ENCODE measurements at regions not wholly inside any gene's neighbourhood (a gene's known extent, or its start where the extent isn't known, plus 50 kb on each side); places are given as distances from the start of the nearest gene placed in this dataset.

DNA sequence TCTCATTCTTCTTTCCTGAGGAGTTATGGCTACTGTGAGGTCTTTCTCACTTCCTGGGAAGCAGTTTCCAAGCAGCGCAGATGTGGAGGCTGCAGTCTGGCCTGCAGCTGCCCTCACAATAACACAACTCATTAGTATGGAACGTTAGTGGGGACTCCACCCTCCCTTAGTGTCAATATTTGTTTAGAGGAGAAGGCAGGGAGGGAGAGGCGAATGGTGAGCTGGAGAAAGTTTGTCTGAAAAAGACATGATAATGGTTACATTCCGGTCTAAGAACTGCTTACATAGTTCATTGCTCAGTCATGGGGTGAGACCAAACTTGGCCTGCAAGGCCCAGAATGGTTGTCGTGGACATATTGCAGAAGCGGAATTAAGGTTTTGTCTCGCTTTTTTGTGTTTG, 170.2 kb downstream of the HS3ST3B1 start (continued):
- TF ChIP-seq ETV6 (CRISPR knock-in tag; conservative IDR thresholded peaks at IDR 0.05) (no peak), ZNF589 (CRISPR knock-in tag; conservative IDR thresholded peaks at IDR 0.05) (no peak), NFYC (CRISPR knock-in tag; IDR thresholded peaks at IDR 0.05) (no peak), ZSCAN12 (CRISPR knock-in tag; IDR thresholded peaks at IDR 0.05) (no peak), TOE1 (CRISPR knock-in tag; IDR thresholded peaks at IDR 0.05) (no peak), NCOA5 (CRISPR knock-in tag; IDR thresholded peaks at IDR 0.05) (no peak), GTF2F1 (IDR thresholded peaks at IDR 0.05; ENCODE audit: low read length) (no peak), ZNF558 (CRISPR knock-in tag; IDR thresholded peaks at IDR 0.05; ENCODE audit: borderline replicate concordance) (no peak), RNF2 (conservative IDR thresholded peaks at IDR 0.05; ENCODE audit: low read depth) (no peak), GABPB1 (CRISPR knock-in tag; IDR thresholded peaks at IDR 0.05) (no peak), ZNF878 (CRISPR knock-in tag; IDR thresholded peaks at IDR 0.05) (no peak), ZNF672 (CRISPR knock-in tag; IDR thresholded peaks at IDR 0.05) (no peak), RFXANK (CRISPR knock-in tag; IDR thresholded peaks at IDR 0.05) (no peak), MATR3 (CRISPR knock-in tag; IDR thresholded peaks at IDR 0.05) (no peak), HOXA7 (CRISPR knock-in tag; IDR thresholded peaks at IDR 0.05) (no peak), GZF1 (CRISPR knock-in tag; IDR thresholded peaks at IDR 0.05) (no peak), JDP2 (CRISPR knock-in tag; IDR thresholded peaks at IDR 0.05; ENCODE audit: borderline replicate concordance) (no peak)
- TF ChIP-seq, protein P1, sequence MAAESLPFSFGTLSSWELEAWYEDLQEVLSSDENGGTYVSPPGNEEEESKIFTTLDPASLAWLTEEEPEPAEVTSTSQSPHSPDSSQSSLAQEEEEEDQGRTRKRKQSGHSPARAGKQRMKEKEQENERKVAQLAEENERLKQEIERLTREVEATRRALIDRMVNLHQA (CRISPR knock-in tag; IDR thresholded peaks at IDR 0.05) = no peak
- TF ChIP-seq, protein P2, sequence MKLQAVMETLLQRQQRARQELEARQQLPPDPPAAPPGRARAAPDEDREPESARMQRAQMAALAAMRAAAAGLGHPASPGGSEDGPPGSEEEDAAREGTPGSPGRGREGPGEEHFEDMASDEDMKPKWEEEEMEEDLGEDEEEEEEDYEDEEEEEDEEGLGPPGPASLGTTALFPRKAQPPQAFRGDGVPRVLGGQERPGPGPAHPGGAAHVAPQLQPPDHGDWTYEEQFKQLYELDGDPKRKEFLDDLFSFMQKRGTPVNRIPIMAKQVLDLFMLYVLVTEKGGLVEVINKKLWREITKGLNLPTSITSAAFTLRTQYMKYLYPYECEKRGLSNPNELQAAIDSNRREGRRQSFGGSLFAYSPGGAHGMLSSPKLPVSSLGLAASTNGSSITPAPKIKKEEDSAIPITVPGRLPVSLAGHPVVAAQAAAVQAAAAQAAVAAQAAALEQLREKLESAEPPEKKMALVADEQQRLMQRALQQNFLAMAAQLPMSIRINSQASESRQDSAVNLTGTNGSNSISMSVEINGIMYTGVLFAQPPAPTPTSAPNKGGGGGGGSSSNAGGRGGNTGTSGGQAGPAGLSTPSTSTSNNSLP (IDR thresholded peaks at IDR 0.05; ENCODE audit: low read depth, low read length) = no peak
- TF ChIP-seq, protein P3, sequence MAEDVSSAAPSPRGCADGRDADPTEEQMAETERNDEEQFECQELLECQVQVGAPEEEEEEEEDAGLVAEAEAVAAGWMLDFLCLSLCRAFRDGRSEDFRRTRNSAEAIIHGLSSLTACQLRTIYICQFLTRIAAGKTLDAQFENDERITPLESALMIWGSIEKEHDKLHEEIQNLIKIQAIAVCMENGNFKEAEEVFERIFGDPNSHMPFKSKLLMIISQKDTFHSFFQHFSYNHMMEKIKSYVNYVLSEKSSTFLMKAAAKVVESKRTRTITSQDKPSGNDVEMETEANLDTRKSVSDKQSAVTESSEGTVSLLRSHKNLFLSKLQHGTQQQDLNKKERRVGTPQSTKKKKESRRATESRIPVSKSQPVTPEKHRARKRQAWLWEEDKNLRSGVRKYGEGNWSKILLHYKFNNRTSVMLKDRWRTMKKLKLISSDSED (CRISPR knock-in tag; IDR thresholded peaks at IDR 0.05) = no peak
- TF ChIP-seq, protein P4, sequence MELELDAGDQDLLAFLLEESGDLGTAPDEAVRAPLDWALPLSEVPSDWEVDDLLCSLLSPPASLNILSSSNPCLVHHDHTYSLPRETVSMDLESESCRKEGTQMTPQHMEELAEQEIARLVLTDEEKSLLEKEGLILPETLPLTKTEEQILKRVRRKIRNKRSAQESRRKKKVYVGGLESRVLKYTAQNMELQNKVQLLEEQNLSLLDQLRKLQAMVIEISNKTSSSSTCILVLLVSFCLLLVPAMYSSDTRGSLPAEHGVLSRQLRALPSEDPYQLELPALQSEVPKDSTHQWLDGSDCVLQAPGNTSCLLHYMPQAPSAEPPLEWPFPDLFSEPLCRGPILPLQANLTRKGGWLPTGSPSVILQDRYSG (CRISPR knock-in tag; IDR thresholded peaks at IDR 0.05) = no peak
- TF ChIP-seq, protein P5, sequence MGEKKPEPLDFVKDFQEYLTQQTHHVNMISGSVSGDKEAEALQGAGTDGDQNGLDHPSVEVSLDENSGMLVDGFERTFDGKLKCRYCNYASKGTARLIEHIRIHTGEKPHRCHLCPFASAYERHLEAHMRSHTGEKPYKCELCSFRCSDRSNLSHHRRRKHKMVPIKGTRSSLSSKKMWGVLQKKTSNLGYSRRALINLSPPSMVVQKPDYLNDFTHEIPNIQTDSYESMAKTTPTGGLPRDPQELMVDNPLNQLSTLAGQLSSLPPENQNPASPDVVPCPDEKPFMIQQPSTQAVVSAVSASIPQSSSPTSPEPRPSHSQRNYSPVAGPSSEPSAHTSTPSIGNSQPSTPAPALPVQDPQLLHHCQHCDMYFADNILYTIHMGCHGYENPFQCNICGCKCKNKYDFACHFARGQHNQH (CRISPR knock-in tag; IDR thresholded peaks at IDR 0.05) = no peak
- TF ChIP-seq, protein P6, sequence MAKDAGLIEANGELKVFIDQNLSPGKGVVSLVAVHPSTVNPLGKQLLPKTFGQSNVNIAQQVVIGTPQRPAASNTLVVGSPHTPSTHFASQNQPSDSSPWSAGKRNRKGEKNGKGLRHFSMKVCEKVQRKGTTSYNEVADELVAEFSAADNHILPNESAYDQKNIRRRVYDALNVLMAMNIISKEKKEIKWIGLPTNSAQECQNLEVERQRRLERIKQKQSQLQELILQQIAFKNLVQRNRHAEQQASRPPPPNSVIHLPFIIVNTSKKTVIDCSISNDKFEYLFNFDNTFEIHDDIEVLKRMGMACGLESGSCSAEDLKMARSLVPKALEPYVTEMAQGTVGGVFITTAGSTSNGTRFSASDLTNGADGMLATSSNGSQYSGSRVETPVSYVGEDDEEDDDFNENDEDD (CRISPR knock-in tag; IDR thresholded peaks at IDR 0.05; ENCODE audit: borderline replicate concordance) = no peak
- TF ChIP-seq, protein P7, sequence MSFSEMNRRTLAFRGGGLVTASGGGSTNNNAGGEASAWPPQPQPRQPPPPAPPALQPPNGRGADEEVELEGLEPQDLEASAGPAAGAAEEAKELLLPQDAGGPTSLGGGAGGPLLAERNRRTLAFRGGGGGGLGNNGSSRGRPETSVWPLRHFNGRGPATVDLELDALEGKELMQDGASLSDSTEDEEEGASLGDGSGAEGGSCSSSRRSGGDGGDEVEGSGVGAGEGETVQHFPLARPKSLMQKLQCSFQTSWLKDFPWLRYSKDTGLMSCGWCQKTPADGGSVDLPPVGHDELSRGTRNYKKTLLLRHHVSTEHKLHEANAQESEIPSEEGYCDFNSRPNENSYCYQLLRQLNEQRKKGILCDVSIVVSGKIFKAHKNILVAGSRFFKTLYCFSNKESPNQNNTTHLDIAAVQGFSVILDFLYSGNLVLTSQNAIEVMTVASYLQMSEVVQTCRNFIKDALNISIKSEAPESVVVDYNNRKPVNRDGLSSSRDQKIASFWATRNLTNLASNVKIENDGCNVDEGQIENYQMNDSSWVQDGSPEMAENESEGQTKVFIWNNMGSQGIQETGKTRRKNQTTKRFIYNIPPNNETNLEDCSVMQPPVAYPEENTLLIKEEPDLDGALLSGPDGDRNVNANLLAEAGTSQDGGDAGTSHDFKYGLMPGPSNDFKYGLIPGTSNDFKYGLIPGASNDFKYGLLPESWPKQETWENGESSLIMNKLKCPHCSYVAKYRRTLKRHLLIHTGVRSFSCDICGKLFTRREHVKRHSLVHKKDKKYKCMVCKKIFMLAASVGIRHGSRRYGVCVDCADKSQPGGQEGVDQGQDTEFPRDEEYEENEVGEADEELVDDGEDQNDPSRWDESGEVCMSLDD (CRISPR knock-in tag; IDR thresholded peaks at IDR 0.05; ENCODE audit: borderline replicate concordance) = no peak

Data from HepG2 (cell line).